Upper lobe of right lung (tissue), 1 donor: ENCODE measurements at regions not wholly inside any gene's neighbourhood (a gene's known extent, or its start where the extent isn't known, plus 50 kb on each side); places are given as distances from the start of the nearest gene placed in this dataset.
"Not testable (repeated sequence)": the region's sequence is repeated elsewhere in the genome, so short reads cannot be mapped to it uniquely, and the experiment has no call there.

Experiments used
- ATAC-seq: fragments of 200-7000 bp; cut with Tn5 transposase; one replicate; pipeline ENCODE4 v1.9.1; 2020; ENCODE audit warnings: mild to moderate bottlenecking, moderate library complexity
- DNase-seq: peaks from one replicate; pipeline ENCODE4 v3.0.0-alpha.2; 2020
- H3K27ac ChIP-seq: fragments of 200-600 bp; one replicate; pipeline ENCODE4 v1.8.0; 2022
- H3K27me3 ChIP-seq: fragments of 200-600 bp; one replicate; pipeline ENCODE4 v1.8.0; 2022; ENCODE audit warnings: mild to moderate bottlenecking
- H3K36me3 ChIP-seq: fragments of 200-600 bp; one replicate; pipeline ENCODE4 v1.8.0; 2022
- H3K4me1 ChIP-seq: fragments of 200-600 bp; one replicate; pipeline ENCODE4 v1.8.0; 2022
- H3K4me3 ChIP-seq: fragments of 200-600 bp; one replicate; pipeline ENCODE4 v1.8.0; 2022; ENCODE audit warnings: mild to moderate bottlenecking
- H3K9me3 ChIP-seq: fragments of 200-600 bp; one replicate; pipeline ENCODE4 v1.8.0; 2022
- intact Hi-C: fragments of 100-400 bp; cut with DNase I; formaldehyde crosslinking; loops from one replicate; pipeline ENCODE4 v1.11.0; 2022
- TF ChIP-seq, protein P1 (sequence below): fragments of 200-600 bp; IDR thresholded peaks from one replicate; pipeline ENCODE4 v1.8.0; 2022; ENCODE audit warnings: antibody characterized with exemption
- donor health status: DM: no; HTN: yes; CAD: no; lungs with severe emphysema.

DNA sequence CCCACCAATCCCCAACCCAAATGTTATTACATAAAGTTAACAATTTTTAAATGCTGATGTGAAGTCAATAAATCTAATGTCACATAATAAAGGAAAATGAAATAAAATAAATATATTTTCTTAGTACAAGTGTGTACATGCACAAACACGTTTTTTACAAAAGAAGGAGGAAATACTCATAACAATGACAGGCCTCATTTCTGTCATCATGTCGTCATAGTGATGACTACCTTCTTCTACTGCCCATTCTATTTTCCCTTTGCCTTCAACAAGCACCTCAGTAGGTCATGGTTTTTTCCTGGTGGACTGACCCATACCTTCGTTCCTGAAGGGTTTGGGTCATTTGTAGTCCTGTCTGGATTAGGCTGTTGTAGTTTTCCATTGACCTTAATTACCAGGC lies 185.3 kb upstream of the IPO5 start:
- intact Hi-C loops, result no loop called here
- no peak for DNase-seq
- H3K4me1 ChIP-seq, result no peaks in the 10 kb centered on the region
- no peaks in the 10 kb centered on the region for H3K27me3 ChIP-seq
- ATAC-seq, result no peak
- H3K36me3 ChIP-seq, result no peaks in the 10 kb centered on the region
- TF ChIP-seq, protein P1, sequence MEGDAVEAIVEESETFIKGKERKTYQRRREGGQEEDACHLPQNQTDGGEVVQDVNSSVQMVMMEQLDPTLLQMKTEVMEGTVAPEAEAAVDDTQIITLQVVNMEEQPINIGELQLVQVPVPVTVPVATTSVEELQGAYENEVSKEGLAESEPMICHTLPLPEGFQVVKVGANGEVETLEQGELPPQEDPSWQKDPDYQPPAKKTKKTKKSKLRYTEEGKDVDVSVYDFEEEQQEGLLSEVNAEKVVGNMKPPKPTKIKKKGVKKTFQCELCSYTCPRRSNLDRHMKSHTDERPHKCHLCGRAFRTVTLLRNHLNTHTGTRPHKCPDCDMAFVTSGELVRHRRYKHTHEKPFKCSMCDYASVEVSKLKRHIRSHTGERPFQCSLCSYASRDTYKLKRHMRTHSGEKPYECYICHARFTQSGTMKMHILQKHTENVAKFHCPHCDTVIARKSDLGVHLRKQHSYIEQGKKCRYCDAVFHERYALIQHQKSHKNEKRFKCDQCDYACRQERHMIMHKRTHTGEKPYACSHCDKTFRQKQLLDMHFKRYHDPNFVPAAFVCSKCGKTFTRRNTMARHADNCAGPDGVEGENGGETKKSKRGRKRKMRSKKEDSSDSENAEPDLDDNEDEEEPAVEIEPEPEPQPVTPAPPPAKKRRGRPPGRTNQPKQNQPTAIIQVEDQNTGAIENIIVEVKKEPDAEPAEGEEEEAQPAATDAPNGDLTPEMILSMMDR, result no peak
- no peaks in the 10 kb centered on the region for H3K9me3 ChIP-seq
- no peak overlapping the region for H3K4me3 ChIP-seq
- no peak overlapping the region for H3K27ac ChIP-seq

DNA sequence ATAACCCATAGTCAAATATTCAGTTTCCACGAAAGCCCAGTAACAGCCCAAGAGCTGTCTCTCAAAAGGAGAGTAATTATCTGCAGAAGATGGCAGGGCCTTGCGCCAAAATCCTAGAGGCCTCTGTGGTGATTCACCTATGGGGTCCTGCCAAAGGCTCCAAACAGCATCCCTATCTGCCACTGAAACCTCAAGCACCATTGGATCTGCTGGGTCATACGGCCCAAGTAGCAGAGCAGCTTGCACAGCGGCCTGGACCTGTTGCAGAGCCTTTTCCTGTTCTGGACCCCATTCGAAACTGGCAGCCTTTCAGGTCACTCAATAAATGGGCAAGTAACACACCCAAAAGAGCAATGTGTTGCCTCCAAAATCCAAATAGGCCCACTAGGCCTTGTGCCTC lies 183.2 kb upstream of the IPO5 start:
- H3K36me3 ChIP-seq, H3K27me3 ChIP-seq, H3K27ac ChIP-seq, H3K4me1 ChIP-seq, H3K4me3 ChIP-seq, H3K9me3 ChIP-seq, ATAC-seq, intact Hi-C loops, DNase-seq: not testable (repeated sequence)

DNA sequence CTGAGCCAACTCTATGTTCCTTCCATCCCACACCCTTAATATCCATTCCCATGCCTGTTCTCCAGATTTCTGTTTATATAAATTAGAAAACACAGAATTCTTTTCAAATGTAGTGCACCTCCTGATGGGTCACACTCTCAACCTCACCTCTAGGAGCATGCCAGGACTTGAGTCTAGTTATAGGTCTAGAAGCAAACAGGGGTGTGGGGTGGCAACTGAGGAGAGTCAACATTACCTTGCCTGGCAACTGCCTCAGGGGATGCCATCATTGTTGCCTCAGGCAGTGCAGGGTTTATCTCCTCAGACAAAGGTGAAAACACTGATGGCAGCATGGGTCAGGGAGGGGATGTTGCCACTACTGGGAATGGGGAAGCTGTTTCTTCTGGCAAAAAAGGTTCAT lies 181.0 kb upstream of the IPO5 start:
- ATAC-seq, H3K4me1 ChIP-seq, H3K27me3 ChIP-seq, intact Hi-C loops, DNase-seq, H3K27ac ChIP-seq, H3K36me3 ChIP-seq, H3K9me3 ChIP-seq, H3K4me3 ChIP-seq: not testable (repeated sequence)

DNA sequence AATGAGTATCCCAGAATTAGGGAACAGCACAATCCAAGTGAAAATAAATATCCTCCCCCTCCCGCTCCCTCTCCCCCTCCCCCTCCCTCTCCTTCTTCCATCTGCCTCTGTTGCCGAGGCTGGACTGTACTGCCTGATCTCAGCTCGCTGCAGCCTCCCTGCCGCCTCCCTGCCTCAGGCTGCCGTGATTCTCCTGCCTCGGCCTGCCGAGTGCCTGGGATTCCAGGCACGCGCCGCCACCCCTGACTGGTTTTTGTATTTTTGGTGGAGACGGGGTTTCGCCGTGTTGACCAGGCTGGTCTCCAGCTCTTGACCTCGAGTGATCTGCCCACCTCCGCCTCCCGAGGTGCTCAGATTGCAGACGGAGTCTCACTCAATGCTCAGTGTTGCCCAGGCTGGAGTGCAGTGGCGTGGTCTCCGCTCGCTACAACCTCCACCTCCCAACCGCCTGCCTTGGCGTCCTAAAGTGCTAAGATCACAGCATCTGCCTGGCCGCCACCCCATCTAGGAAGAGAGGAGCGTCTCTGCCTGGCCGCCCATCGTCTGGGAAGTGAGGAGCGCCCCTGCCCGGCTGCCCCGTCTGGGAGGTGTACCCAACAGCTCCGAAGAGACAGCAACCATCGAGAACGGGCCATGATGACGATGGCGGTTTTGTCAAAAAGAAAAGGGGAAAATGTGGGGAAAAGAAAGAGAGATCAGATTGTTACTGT lies 178.9 kb upstream of the IPO5 start:
- H3K27me3 ChIP-seq, H3K27ac ChIP-seq, intact Hi-C loops, ATAC-seq, H3K9me3 ChIP-seq, H3K4me1 ChIP-seq, H3K36me3 ChIP-seq, H3K4me3 ChIP-seq, DNase-seq: not testable (repeated sequence)

DNA sequence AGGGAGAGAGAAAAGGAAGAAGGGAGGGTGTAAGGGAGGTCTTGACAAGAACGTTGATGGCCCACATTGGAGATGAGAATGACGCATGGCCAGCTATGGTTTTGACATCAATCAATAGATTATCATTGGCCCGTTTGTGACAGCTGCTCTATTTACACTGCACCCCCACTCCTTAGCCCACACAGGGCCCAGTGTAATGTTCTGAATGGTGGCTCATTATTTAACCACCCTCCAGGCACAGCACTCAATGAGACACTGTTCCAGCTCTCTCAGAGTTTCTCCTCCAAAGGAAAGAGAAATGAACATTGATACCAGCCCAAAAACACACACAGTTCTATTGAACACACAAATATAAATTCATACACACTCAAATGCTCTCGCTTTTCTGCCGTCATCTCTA lies 173.0 kb upstream of the IPO5 start:
- Histone ChIP-seq H3K4me1 (no peaks in the 10 kb centered on the region), H3K4me3 (no peak overlapping the region), H3K27ac (no peak overlapping the region), H3K9me3 (peaks cover 3% of the 10 kb centered on the region), H3K27me3 (no peaks in the 10 kb centered on the region), H3K36me3 (no peaks in the 10 kb centered on the region)
- DNase-seq, result no peak
- TF ChIP-seq, protein P1, result no peak
- no peak for ATAC-seq
- intact Hi-C loops, result no loop called here

DNA sequence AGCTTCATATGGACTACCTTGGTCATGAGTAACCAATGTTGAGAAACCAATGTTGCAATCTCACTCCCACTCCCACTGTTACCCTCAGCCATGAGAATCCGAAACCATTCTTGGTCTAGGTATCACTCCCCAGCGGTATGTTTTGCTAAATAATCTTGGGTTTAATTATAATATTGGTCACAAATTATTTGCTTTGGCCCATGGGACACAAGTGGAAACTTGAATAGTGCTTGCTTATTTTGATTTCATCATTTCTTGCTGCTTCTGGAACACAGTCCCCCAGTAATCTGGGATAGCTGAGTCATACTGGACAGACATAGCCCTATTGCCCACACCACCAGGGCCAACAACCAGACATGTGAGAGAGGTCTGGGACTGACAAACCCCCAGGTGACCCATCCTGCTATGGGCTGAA lies 171.6 kb upstream of the IPO5 start:
- Histone ChIP-seq H3K4me1 (no peaks in the 10 kb centered on the region), H3K9me3 (peaks cover 3% of the 10 kb centered on the region), H3K36me3 (no peaks in the 10 kb centered on the region), H3K27me3 (no peaks in the 10 kb centered on the region), H3K4me3 (no peak overlapping the region), H3K27ac (no peak overlapping the region)
- TF ChIP-seq, protein P1, result no peak
- no peak for ATAC-seq
- DNase-seq, result no peak
- intact Hi-C loops, result no loop called here

DNA sequence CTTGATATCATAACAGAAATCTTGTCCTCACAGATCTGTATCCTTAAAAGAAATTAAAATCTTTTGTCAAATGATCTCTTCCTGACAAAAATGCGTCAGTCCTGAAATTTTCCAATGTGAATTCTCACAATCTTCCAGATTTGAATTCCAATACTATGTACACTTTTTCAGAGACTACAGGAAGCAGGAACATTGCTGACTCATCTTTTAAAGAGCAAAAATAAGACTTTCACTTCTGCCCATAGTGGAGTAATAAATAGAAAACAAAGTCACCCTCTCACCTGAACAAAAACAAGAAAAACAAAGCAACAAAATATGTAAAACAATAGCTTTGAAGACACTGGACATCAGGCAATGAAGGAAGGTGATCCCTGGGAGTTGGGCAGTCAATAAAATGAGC lies 167.0 kb upstream of the IPO5 start:
- intact Hi-C loops, result no loop called here

More for the DNA sequence above, 167.0 kb upstream of the IPO5 start:
- Histone ChIP-seq H3K27ac (no peak overlapping the region), H3K4me3 (no peak overlapping the region), H3K9me3 (no peaks in the 10 kb centered on the region), H3K36me3 (no peaks in the 10 kb centered on the region), H3K4me1 (no peaks in the 10 kb centered on the region), H3K27me3 (no peaks in the 10 kb centered on the region)
- TF ChIP-seq, protein P1, result no peak
- ATAC-seq (no peak), DNase-seq (no peak)
